ENCODE measurements at regions not wholly inside any gene's neighbourhood (a gene's known extent, or its start where the extent isn't known, plus 50 kb on each side); places are given as distances from the start of the nearest gene placed in this dataset.

GRCh38 chr12:4197922-4198763, 75.4 kb upstream of the CCND2 start:
- TF ChIP-seq POLR2A (IDR thresholded peaks at IDR 0.05; ENCODE audit: low read depth, low read length) (no peak), POLR2AphosphoS5 (IDR thresholded peaks at IDR 0.05; ENCODE audit: insufficient read depth, low read depth, low read length) (no peak), FOS (IDR thresholded peaks at IDR 0.05; ENCODE audit: borderline replicate concordance, insufficient read depth, low read length) (no peak), EZH2 (IDR thresholded peaks at IDR 0.05; ENCODE audit: borderline replicate concordance, low read depth, low read length, severe bottlenecking) (no peak), GATA2 (IDR thresholded peaks at IDR 0.05; ENCODE audit: insufficient read depth, insufficient read length, low read depth, low read length) (no peak), JUN (IDR thresholded peaks at IDR 0.05; ENCODE audit: borderline replicate concordance, insufficient read depth, insufficient read length, low read depth) (no peak), MYC (IDR thresholded peaks at IDR 0.05; ENCODE audit: low read depth, low read length) (no peak)
- TF ChIP-seq, protein P1, sequence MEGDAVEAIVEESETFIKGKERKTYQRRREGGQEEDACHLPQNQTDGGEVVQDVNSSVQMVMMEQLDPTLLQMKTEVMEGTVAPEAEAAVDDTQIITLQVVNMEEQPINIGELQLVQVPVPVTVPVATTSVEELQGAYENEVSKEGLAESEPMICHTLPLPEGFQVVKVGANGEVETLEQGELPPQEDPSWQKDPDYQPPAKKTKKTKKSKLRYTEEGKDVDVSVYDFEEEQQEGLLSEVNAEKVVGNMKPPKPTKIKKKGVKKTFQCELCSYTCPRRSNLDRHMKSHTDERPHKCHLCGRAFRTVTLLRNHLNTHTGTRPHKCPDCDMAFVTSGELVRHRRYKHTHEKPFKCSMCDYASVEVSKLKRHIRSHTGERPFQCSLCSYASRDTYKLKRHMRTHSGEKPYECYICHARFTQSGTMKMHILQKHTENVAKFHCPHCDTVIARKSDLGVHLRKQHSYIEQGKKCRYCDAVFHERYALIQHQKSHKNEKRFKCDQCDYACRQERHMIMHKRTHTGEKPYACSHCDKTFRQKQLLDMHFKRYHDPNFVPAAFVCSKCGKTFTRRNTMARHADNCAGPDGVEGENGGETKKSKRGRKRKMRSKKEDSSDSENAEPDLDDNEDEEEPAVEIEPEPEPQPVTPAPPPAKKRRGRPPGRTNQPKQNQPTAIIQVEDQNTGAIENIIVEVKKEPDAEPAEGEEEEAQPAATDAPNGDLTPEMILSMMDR (IDR thresholded peaks at IDR 0.05; ENCODE audit: extremely low read depth in 1 of 2, insufficient read depth in 1 of 2, low read depth in 1 of 2, low read length in 2 of 2), result no peak
- TF ChIP-seq, protein P2, sequence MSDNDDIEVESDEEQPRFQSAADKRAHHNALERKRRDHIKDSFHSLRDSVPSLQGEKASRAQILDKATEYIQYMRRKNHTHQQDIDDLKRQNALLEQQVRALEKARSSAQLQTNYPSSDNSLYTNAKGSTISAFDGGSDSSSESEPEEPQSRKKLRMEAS (IDR thresholded peaks at IDR 0.05; ENCODE audit: insufficient read depth, insufficient read length), result no peak

All from endothelial cell of umbilical vein (primary cell).